ENCODE measurements at regions not wholly inside any gene's neighbourhood (a gene's known extent, or its start where the extent isn't known, plus 50 kb on each side); places are given as distances from the start of the nearest gene placed in this dataset.

DNA sequence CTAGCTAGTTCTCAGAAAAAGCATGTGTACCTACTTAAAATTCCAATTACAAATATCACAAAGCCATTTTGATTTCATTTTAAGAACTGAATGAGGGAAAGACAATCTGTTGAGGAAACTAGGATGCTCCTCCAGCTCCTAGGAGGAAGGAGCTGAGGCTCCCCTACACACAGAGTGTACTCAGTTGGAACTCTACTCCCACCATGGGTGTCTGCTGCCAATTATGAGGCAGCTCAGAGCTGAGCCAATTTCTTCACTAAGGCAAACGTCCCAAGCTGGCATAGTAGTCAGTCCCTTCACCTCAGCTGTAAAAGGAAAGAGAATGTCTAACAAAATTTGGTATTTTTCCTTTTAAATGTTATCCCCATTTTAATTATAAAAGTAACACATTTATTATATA, 300.0 kb upstream of the TRPC7 start:
- TF ChIP-seq NFE2L2 (IDR thresholded peaks at IDR 0.05; ENCODE audit: low read depth, low read length) (no peak), RAD21 (IDR thresholded peaks at IDR 0.05; ENCODE audit: low read length) (no peak), POLR2A (IDR thresholded peaks at IDR 0.05; ENCODE audit: low read depth, low read length) (no peak), CEBPB (IDR thresholded peaks at IDR 0.05; ENCODE audit: low read depth, low read length) (no peak), MXI1 (IDR thresholded peaks at IDR 0.05; ENCODE audit: borderline replicate concordance, low read depth, low read length) (no peak), ELK1 (IDR thresholded peaks at IDR 0.05; ENCODE audit: borderline replicate concordance, low read depth, low read length) (no peak), RCOR1 (IDR thresholded peaks at IDR 0.05; ENCODE audit: insufficient replicate concordance, low read length) (no peak), MAFK (IDR thresholded peaks at IDR 0.05; ENCODE audit: low read depth, low read length) (no peak), RFX5 (IDR thresholded peaks at IDR 0.05; ENCODE audit: low read depth, low read length) (no peak)
- ATAC-seq (ENCODE audit: low read depth) (no peak), DNase-seq (no peak)
- Histone ChIP-seq H4K20me1 (ENCODE audit: insufficient read depth, low read length) (no peaks in the 10 kb centered on the region), H3K27me3 (ENCODE audit: control insufficient read depth, insufficient read depth, low read length) (no peaks in the 10 kb centered on the region), H3K4me3 (ENCODE audit: insufficient read depth, low read depth, low read length) (no peak overlapping the region), H3K4me2 (ENCODE audit: low read depth, low read length) (no peak overlapping the region), H3K36me3 (ENCODE audit: control insufficient read depth, insufficient read depth, low read length) (no peaks in the 10 kb centered on the region), H2BK20ac (ENCODE audit: low read depth, low read length) (no peak overlapping the region), H2AFZ (replicated peaks; ENCODE audit: low read length, poor library complexity) (no peak overlapping the region), H3K9me3 (ENCODE audit: control insufficient read depth, insufficient read depth, low read length) (peaks cover 3% of the 10 kb centered on the region; the same call in 1 of the 2 replicates), H3K9ac (ENCODE audit: low read depth, low read length) (no peak overlapping the region), H3K27ac (ENCODE audit: insufficient read depth, low read length) (no peak overlapping the region), H3K56ac (ENCODE audit: extremely low read depth, insufficient read depth, low read length) (no peak overlapping the region), H3K4ac (ENCODE audit: low read depth, low read length) (no peak overlapping the region), H4K91ac (ENCODE audit: insufficient read depth, low read depth, low read length) (no peak overlapping the region), H2AK5ac (ENCODE audit: low read depth, low read length) (no peak overlapping the region), H3K79me1 (ENCODE audit: low read depth in 1 of 2, low read length in 2 of 2) (no peaks in the 10 kb centered on the region), H4K8ac (ENCODE audit: low read depth in 2 of 2, low read length in 2 of 2) (no peak overlapping the region), H2AK9ac (replicated peaks; ENCODE audit: low read depth, low read length, poor library complexity) (no peak overlapping the region), H3K18ac (ENCODE audit: low read depth, low read length) (no peak overlapping the region), H4K5ac (ENCODE audit: low read depth, low read length) (no peak overlapping the region), H2BK15ac (ENCODE audit: low read depth, low read length) (no peak overlapping the region), H3K9me1 (ENCODE audit: insufficient read depth, low read length) (no peaks in the 10 kb centered on the region), H3K4me1 (ENCODE audit: control insufficient read depth, insufficient read depth, low read length) (no peaks in the 10 kb centered on the region; the same call in 1 of the 2 replicates), H3K14ac (replicated peaks; ENCODE audit: low read depth, low read length) (no peak overlapping the region), H3K23ac (ENCODE audit: low read depth, low read length) (no peak overlapping the region), H2BK120ac (ENCODE audit: low read depth, low read length) (no peak overlapping the region), H2BK5ac (ENCODE audit: low read depth, low read length, poor library complexity, severe bottlenecking) (no peak overlapping the region)
- WGBS, 2 experiments (ENCODE audit: extremely low coverage in 2 of 2, insufficient read length in 1 of 2) = no CpG with 5 or more reads among the region's 1 CpG
- intact Hi-C loops (cut with micrococcal nuclease) (no loop called here), dilution Hi-C loops (cut with HindIII; ENCODE audit: low sequenced_read_pairs, unreplicated experiment) (no loop called here), in situ Hi-C loops (cut with MboI; ENCODE audit: low sequenced_read_pairs) (no loop called here)
- ChIA-PET CTCF (no interaction called here), POLR2A (ENCODE audit: unreplicated experiment) (no interaction called here)
- no TSS peak for BruUV-seq (replicated peaks)

All from IMR-90 (cell line).